HUES48 (cell line): ENCODE measurements at regions not wholly inside any gene's neighbourhood (a gene's known extent, or its start where the extent isn't known, plus 50 kb on each side); places are given as distances from the start of the nearest gene placed in this dataset.

Experiments
- H3K27ac ChIP-seq: one replicate; pipeline ENCODE4 v1.7.0; 2013; ENCODE audit warnings: low read depth, low read length, inconsistent platforms
- H3K27me3 ChIP-seq: 2 replicates; pipeline ENCODE4 v1.6.1; 2013; ENCODE audit warnings: mild to moderate bottlenecking, low read length; ENCODE audit not compliant: control insufficient read depth, insufficient read depth
- H3K36me3 ChIP-seq: 2 replicates; pipeline ENCODE4 v1.6.1; 2013; ENCODE audit warnings: low read length; ENCODE audit not compliant: control insufficient read depth, insufficient read depth
- H3K4me1 ChIP-seq: 2 replicates; pipeline ENCODE4 v1.6.1; 2013; ENCODE audit warnings: mild to moderate bottlenecking, low read length; ENCODE audit not compliant: control insufficient read depth, insufficient read depth
- H3K4me3 ChIP-seq: 2 replicates; pipeline ENCODE4 v1.5.1; 2013; ENCODE audit warnings: mild to moderate bottlenecking, low read depth, low read length
- H3K9ac ChIP-seq: 2 replicates; pipeline ENCODE4 v1.6.1; 2013; ENCODE audit warnings: mild to moderate bottlenecking, low read depth, low read length, moderate library complexity
- H3K9me3 ChIP-seq: 2 replicates; pipeline ENCODE4 v1.6.1; 2013; ENCODE audit warnings: low read length; ENCODE audit not compliant: control insufficient read depth, insufficient read depth

DNA sequence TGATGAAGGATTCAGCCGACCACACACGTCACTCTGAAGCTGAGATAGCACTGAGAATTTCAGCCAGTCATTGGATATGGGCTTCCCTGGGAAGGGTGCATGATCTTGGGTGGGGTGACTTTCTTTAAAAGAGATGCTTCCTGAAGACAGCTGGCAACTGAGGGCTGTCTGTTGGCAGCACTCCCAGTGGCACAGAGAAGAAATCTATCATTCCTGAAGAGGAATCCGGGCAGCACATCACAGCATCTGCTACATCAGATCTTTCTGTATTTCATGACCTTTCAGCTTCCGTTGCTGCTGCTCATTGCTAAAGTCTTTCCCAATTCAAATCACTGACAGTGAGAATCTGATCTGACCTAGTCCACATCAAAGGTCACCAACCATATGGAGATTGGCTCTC is 193.8 kb upstream of the RBPJ start:
- no peak overlapping the region for H3K27ac ChIP-seq

DNA sequence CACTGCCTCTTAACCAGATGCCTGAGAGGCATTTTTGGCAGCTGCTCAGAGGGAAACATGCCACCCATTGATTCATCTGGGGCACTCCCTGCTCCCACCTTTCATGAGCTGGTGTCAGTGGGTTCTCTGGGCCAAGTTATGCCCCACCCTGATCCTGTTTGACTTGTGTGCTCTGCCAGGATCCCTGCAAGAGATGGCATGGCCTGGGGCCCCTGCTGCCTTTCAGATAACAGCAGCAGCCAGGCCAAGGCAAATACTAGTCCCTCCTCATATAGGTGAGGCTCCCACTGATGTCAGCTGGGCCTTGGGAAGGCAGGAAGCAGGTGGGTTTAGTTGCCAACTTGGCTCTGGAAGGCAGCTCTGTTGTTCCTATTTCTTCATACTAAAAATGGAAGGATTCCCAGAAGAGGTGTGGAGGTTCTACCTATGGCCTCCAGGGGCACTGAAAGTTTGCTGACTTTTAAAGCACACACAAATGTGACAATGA is 192.9 kb upstream of the RBPJ start:
- Histone ChIP-seq H3K9me3 (no peaks in the 10 kb centered on the region), H3K36me3 (no peaks in the 10 kb centered on the region), H3K27me3 (no peaks in the 10 kb centered on the region), H3K4me1 (no peaks in the 10 kb centered on the region), H3K27ac (no peak overlapping the region), H3K9ac (no peak overlapping the region), H3K4me3 (no peak overlapping the region)

More for the DNA sequence above, 193.8 kb upstream of the RBPJ start:
- Histone ChIP-seq H3K27me3 (no peaks in the 10 kb centered on the region), H3K9me3 (no peaks in the 10 kb centered on the region), H3K9ac (no peak overlapping the region), H3K4me1 (no peaks in the 10 kb centered on the region), H3K36me3 (no peaks in the 10 kb centered on the region), H3K4me3 (no peak overlapping the region)

DNA sequence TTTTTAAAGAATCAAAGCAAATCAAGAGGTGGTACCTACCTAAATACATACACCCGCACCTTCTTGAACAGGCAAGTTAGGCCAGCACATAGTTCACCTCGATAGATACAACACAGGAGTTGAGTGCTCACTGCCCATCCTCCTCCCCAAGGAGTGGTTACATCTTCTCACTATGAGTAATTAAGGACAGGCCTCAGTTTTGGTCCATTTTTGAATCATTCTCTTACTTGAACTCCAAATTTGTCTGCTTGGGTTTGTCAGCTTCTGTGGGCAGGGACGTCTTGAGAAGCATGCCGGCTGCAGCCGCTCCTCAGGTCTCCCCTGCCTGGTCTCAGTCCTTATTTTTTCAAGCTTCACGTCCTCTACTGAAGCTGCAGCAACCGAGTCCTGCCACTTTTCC is 190.6 kb upstream of the RBPJ start:
- no peaks in the 10 kb centered on the region for H3K9me3 ChIP-seq
- H3K4me3 ChIP-seq: no peak overlapping the region
- H3K27ac ChIP-seq: no peak overlapping the region
- no peaks in the 10 kb centered on the region for H3K4me1 ChIP-seq
- H3K27me3 ChIP-seq: no peaks in the 10 kb centered on the region
- no peak overlapping the region for H3K9ac ChIP-seq
- H3K36me3 ChIP-seq: no peaks in the 10 kb centered on the region

DNA sequence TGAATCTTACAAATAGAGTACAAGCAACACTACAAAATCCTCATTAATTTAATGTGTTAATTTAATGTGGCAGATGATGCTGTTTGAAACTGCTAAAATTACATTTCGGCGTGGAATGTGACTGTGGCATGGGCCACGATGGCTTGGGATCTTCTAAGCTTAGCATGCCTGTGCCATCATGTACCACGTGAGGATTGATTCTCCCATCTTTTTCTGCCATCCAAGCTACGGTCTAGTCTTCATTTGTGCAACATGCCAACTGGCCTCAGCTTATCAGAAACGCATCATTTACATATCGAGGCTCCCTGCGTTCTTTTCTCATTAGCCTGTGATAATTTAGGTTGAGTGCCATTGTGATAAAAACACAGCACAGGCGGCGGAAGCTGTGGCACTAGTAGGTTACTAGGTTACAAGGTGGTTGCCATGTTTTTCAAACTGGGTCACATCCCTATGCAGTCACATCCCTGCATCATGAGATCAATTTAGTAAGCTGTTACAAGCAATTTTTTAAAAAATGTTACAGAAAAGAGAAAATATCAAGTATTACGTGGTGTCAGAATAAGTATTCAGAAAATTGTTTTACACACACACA is 189.9 kb upstream of the RBPJ start:
- H3K9me3 ChIP-seq: no peaks in the 10 kb centered on the region

DNA sequence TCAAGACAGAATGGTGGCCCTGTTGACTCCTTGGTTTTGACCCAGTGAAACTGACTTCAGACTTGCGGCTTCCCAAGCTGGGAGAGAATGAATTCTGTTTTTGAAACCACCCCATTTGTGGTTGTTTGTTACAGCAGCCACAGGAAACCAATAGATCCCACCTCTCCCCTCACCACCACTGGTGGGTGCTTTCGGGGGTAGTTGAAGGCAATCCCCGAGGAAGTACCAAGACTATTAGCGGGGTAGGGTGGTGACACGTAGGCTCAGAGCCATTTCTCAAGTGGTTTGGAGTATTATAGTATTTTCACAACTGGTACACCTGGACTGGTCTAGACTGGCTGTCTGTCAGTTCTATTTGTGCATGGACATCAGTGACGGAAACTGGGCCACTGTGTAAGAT is 189.1 kb upstream of the RBPJ start:
- Histone ChIP-seq H3K9me3 (no peaks in the 10 kb centered on the region), H3K27ac (no peak overlapping the region), H3K9ac (no peak overlapping the region), H3K27me3 (no peaks in the 10 kb centered on the region), H3K4me3 (no peak overlapping the region), H3K4me1 (no peaks in the 10 kb centered on the region), H3K36me3 (no peaks in the 10 kb centered on the region)

More for the DNA sequence above, 189.9 kb upstream of the RBPJ start:
- Histone ChIP-seq H3K27ac (no peak overlapping the region), H3K4me3 (no peak overlapping the region), H3K9ac (no peak overlapping the region), H3K4me1 (no peaks in the 10 kb centered on the region), H3K27me3 (no peaks in the 10 kb centered on the region), H3K36me3 (no peaks in the 10 kb centered on the region)

DNA sequence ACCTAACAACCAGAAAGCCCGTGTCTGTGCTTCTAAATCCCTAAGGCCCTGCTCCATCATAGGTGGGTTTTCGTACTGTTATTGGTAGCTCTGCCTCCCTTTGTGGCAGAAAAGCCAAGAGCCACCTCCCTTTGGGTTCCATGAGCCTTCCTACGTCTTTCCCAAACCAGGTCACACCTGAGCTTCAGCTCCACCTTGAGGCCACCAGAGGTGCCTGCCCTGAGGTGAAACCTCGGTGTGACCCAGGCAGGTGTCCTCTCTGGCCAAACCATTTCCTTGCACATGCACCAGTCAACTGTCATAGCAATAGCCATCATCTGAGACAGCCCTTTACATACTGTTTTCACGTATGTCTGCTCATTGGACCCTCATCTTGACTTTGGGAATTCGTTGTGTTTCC is 188.0 kb upstream of the RBPJ start:
- Histone ChIP-seq H3K9ac (no peak overlapping the region), H3K4me1 (no peaks in the 10 kb centered on the region), H3K36me3 (no peaks in the 10 kb centered on the region), H3K9me3 (no peaks in the 10 kb centered on the region), H3K27me3 (no peaks in the 10 kb centered on the region), H3K27ac (no peak overlapping the region), H3K4me3 (no peak overlapping the region)

DNA sequence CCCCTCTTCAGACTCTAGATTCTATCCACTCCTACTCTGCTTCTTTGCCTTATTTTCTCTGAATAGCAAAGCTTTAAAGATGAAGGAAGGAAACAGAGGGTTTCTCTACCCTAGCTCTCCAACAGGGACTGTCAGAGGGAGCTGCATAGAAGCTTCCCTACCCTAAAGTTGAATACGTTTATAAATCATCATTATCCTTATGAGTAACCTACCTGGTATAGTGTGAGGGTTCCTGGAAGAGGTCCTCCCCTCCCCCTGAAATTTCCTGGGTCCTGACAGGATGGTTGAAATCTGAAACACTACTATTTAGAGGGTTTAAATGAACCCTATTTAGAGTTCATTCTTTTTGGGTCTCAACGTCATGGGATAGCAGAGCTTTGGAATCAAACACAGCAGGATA is 187.0 kb upstream of the RBPJ start:
- no peaks in the 10 kb centered on the region for H3K9me3 ChIP-seq
- no peaks in the 10 kb centered on the region for H3K27me3 ChIP-seq
- H3K4me1 ChIP-seq: no peaks in the 10 kb centered on the region
- H3K36me3 ChIP-seq: no peaks in the 10 kb centered on the region
- H3K4me3 ChIP-seq: no peak overlapping the region
- H3K9ac ChIP-seq: no peak overlapping the region
- H3K27ac ChIP-seq: no peak overlapping the region

DNA sequence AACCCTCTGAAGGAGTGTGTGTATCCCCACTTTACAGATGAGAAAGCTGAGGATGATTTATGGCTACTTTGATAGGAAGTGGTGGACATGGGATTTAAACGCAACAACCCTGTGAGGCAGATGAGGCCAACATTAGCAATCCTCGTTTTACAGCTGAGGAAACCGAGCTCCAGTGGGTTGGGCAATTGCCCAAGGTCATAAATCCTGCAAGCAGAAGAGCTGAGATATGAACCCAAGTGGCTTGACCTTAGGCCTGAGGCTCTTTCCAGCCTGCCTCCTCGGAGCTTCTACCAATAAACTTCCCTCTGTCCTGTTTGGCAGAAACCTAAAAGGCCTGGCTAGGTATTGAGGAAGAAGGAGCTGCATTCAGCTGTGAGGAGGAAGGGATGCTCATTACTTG is 185.5 kb upstream of the RBPJ start:
- no peaks in the 10 kb centered on the region for H3K9me3 ChIP-seq
- H3K9ac ChIP-seq: no peak overlapping the region
- H3K27ac ChIP-seq: no peak overlapping the region
- no peaks in the 10 kb centered on the region for H3K36me3 ChIP-seq
- no peak overlapping the region for H3K4me3 ChIP-seq
- H3K27me3 ChIP-seq: no peaks in the 10 kb centered on the region
- peaks cover 5% of the 10 kb centered on the region for H3K4me1 ChIP-seq

DNA sequence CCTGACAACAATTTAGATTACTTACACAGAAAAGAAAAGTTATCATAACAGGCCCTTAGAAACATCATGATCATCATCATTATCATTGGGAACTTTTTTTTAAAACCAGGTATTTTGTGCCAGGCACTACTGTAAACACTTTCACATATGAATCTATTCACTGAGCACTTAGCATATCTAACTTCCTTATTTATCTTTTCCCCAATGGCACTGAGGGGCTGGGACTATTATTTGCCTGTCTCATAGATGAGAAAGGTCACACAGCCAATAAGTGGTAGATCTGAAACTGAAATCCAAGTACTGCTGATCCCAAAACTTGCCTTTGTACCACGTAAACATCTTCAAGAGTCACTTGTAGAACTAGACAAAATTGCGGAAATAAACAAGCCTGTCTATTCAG is 184.2 kb upstream of the RBPJ start:
- H3K36me3 ChIP-seq: no peaks in the 10 kb centered on the region
- no peak overlapping the region for H3K9ac ChIP-seq
- no peak overlapping the region for H3K4me3 ChIP-seq

DNA sequence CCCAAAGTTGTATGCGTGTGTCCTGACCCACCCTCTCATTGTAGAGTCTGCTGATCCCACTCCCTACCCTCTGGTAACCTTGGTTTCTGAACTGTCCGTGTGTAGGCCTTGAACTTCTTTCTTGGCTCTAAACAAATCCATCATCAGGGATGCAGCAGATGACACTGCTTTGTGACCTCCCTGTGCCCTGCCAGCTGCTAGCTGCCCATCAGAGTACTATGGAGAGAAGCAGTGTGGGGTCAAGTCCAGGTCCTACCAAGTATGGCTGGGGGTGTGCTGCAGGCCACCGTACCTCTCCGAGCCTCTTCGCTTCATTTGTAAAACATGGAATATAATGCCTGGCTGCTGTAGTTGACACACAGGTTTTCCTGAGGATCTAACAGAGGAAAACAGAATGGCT is 183.5 kb upstream of the RBPJ start:
- no peaks in the 10 kb centered on the region for H3K27me3 ChIP-seq

More for the DNA sequence above, 184.2 kb upstream of the RBPJ start:
- H3K27me3 ChIP-seq: no peaks in the 10 kb centered on the region
- peaks cover 12% of the 10 kb centered on the region for H3K4me1 ChIP-seq
- H3K9me3 ChIP-seq: no peaks in the 10 kb centered on the region
- H3K27ac ChIP-seq: no peak overlapping the region

DNA sequence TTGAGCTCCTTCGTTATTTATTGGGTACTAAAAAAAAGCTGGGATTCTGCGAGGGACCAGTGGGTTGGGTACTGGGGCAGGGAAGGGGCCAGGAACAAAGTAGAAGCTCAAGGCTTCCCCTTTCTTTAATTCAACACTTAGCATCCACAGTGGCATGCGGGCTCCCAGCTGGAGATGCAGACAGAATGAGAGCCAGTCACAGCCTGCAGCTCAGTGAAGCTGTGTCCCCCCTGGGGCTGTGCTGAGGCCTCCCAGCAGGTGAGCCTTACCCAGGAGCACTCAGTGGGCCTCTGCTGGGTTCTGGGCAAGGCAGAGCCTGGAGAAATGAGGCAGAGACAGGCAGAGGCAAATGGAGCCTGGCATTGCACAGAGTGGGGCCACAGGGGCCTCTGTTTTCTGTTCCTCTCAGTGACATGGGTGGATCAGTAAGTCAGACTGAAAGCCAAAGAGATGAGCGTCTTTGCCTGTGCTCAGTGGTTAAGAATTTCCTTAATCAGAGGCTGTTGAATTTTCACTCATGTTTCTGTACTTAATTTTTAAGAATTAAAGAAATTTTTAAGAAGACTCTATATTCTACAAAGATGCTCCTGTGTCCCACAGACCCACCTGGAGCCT is 181.4 kb upstream of the RBPJ start:
- Histone ChIP-seq H3K27ac (no peak overlapping the region), H3K27me3 (no peaks in the 10 kb centered on the region), H3K4me3 (no peak overlapping the region), H3K9me3 (no peaks in the 10 kb centered on the region), H3K36me3 (no peaks in the 10 kb centered on the region), H3K9ac (no peak overlapping the region), H3K4me1 (peaks cover 17% of the 10 kb centered on the region)

More for the DNA sequence above, 183.5 kb upstream of the RBPJ start:
- Histone ChIP-seq H3K9me3 (no peaks in the 10 kb centered on the region), H3K27ac (no peak overlapping the region), H3K4me1 (peaks cover 17% of the 10 kb centered on the region), H3K4me3 (no peak overlapping the region), H3K36me3 (no peaks in the 10 kb centered on the region), H3K9ac (no peak overlapping the region)
